ENCODE measurements at regions not wholly inside any gene's neighbourhood (a gene's known extent, or its start where the extent isn't known, plus 50 kb on each side); places are given as distances from the start of the nearest gene placed in this dataset.

GRCh38 chr12:46442738-46443137 lies 70.2 kb upstream of the SLC38A2 start:
- DNase-seq, result no peak

- no peak for DNase-seq
These were observed 69.7 kb upstream of the SLC38A2 start for GRCh38 chr12:46442239-46442638.

- DNase-seq, result peak; percentile 38
These were observed 67.4 kb upstream of the SLC38A2 start for GRCh38 chr12:46439793-46440511.

- no peak for DNase-seq
These were observed 66.2 kb upstream of the SLC38A2 start for GRCh38 chr12:46438719-46439319.

GRCh38 chr12:46438256-46438655 lies 65.7 kb upstream of the SLC38A2 start:
- DNase-seq, result no peak

- no peak for DNase-seq
These were observed 64.9 kb upstream of the SLC38A2 start for GRCh38 chr12:46437469-46437868.

- no peak for DNase-seq
These were observed 64.2 kb upstream of the SLC38A2 start for GRCh38 chr12:46436747-46437146.

- DNase-seq, result no peak
These were observed 63.1 kb upstream of the SLC38A2 start for GRCh38 chr12:46435625-46436024.

- no peak for DNase-seq
These were observed 62.5 kb upstream of the SLC38A2 start for GRCh38 chr12:46435029-46435428.

- no peak for DNase-seq
These were observed 61.3 kb upstream of the SLC38A2 start for GRCh38 chr12:46433829-46434228.

- no peak for DNase-seq
These were observed 59.8 kb upstream of the SLC38A2 start for GRCh38 chr12:46432325-46432724.

GRCh38 chr12:46430340-46430948 lies 57.9 kb upstream of the SLC38A2 start:
- peak; percentile 95 for DNase-seq

All from DMS53 (cell line).